Stimulated activated naive CD8-positive, alpha-beta T cell treated with anti-CD3 and anti-CD28 coated beads, Interleukin-15, Interleukin-2, amounts not matched to agents 100 ng/mL and 50 ng/mL, for 24 hours (primary cell): ENCODE measurements at regions not wholly inside any gene's neighbourhood (a gene's known extent, or its start where the extent isn't known, plus 50 kb on each side); places are given as distances from the start of the nearest gene placed in this dataset.
"Not testable (repeated sequence)": the region's sequence is repeated elsewhere in the genome, so short reads cannot be mapped to it uniquely, and the experiment has no call there.

ENCODE experiments used
- H3K27ac Mint-ChIP-seq: one replicate; pipeline ENCODE4 v1.8.0; 2021; ENCODE audit warnings: mild to moderate bottlenecking, mixed read lengths
- H3K27me3 Mint-ChIP-seq: one replicate; pipeline ENCODE4 v1.8.0; 2021; ENCODE audit warnings: mixed read lengths
- H3K36me3 Mint-ChIP-seq: one replicate; pipeline ENCODE4 v1.8.0; 2021; ENCODE audit warnings: low read depth, mixed read lengths
- H3K4me1 Mint-ChIP-seq: one replicate; pipeline ENCODE4 v1.8.0; 2021; ENCODE audit warnings: low read depth, mixed read lengths
- H3K4me3 Mint-ChIP-seq: one replicate; pipeline ENCODE4 v1.8.0; 2021; ENCODE audit warnings: mild to moderate bottlenecking, mixed read lengths
- H3K9me3 Mint-ChIP-seq: one replicate; pipeline ENCODE4 v1.8.0; 2021; ENCODE audit warnings: mixed read lengths

- Mint-ChIP-seq H3K27me3 (no peaks in the 10 kb centered on the region), H3K36me3 (no peaks in the 10 kb centered on the region), H3K9me3 (peaks cover 6% of the 10 kb centered on the region)
These were observed 933.5 kb downstream of the C4orf33 start for GRCh38 chr4:130029442-130029841.

GRCh38 chr4:130031858-130032257 is 935.9 kb downstream of the C4orf33 start:
- Mint-ChIP-seq H3K4me3 (no peak overlapping the region), H3K27me3 (no peaks in the 10 kb centered on the region), H3K4me1 (no peaks in the 10 kb centered on the region), H3K9me3 (peaks cover 6% of the 10 kb centered on the region), H3K36me3 (no peaks in the 10 kb centered on the region), H3K27ac (no peak overlapping the region)

More at GRCh38 chr4:130029442-130029841, 933.5 kb downstream of the C4orf33 start:
- Mint-ChIP-seq H3K27ac (no peak overlapping the region), H3K4me1 (no peaks in the 10 kb centered on the region), H3K4me3 (no peak overlapping the region)

GRCh38 chr4:130033657-130034056 is 937.7 kb downstream of the C4orf33 start:
- H3K27me3 Mint-ChIP-seq, H3K4me3 Mint-ChIP-seq, H3K4me1 Mint-ChIP-seq, H3K27ac Mint-ChIP-seq, H3K36me3 Mint-ChIP-seq: not testable (repeated sequence)
- H3K9me3 Mint-ChIP-seq, result peaks cover 10% of the 10 kb centered on the region

GRCh38 chr4:130034876-130035275 is 938.9 kb downstream of the C4orf33 start:
- no peak overlapping the region for H3K27ac Mint-ChIP-seq
- H3K4me1 Mint-ChIP-seq, result no peaks in the 10 kb centered on the region
- peaks cover 10% of the 10 kb centered on the region for H3K9me3 Mint-ChIP-seq
- H3K4me3 Mint-ChIP-seq, result no peak overlapping the region
- no peaks in the 10 kb centered on the region for H3K27me3 Mint-ChIP-seq
- H3K36me3 Mint-ChIP-seq, result no peaks in the 10 kb centered on the region

- no peak overlapping the region for H3K4me3 Mint-ChIP-seq
- H3K36me3 Mint-ChIP-seq, result no peaks in the 10 kb centered on the region
- no peaks in the 10 kb centered on the region for H3K4me1 Mint-ChIP-seq
- peaks cover 10% of the 10 kb centered on the region for H3K9me3 Mint-ChIP-seq
- H3K27me3 Mint-ChIP-seq, result no peaks in the 10 kb centered on the region
- H3K27ac Mint-ChIP-seq, result no peak overlapping the region
These were observed 939.4 kb downstream of the C4orf33 start for GRCh38 chr4:130035391-130035790.

GRCh38 chr4:130037866-130038265 is 941.9 kb downstream of the C4orf33 start:
- not testable (repeated sequence) for H3K9me3 Mint-ChIP-seq, H3K4me3 Mint-ChIP-seq, H3K27me3 Mint-ChIP-seq, H3K36me3 Mint-ChIP-seq, H3K27ac Mint-ChIP-seq, H3K4me1 Mint-ChIP-seq

GRCh38 chr4:130038540-130038939 is 942.6 kb downstream of the C4orf33 start:
- not testable (repeated sequence) for H3K36me3 Mint-ChIP-seq, H3K9me3 Mint-ChIP-seq, H3K4me3 Mint-ChIP-seq, H3K27ac Mint-ChIP-seq, H3K4me1 Mint-ChIP-seq, H3K27me3 Mint-ChIP-seq

- H3K27ac Mint-ChIP-seq, result no peak overlapping the region
- no peak overlapping the region for H3K4me3 Mint-ChIP-seq
- no peaks in the 10 kb centered on the region for H3K27me3 Mint-ChIP-seq
- no peaks in the 10 kb centered on the region for H3K4me1 Mint-ChIP-seq
- H3K9me3 Mint-ChIP-seq, result no peaks in the 10 kb centered on the region
- H3K36me3 Mint-ChIP-seq, result no peaks in the 10 kb centered on the region
These were observed 947.8 kb downstream of the C4orf33 start for GRCh38 chr4:130043732-130044160.

- Mint-ChIP-seq H3K27ac (no peak overlapping the region), H3K9me3 (no peaks in the 10 kb centered on the region), H3K36me3 (no peaks in the 10 kb centered on the region), H3K4me3 (no peak overlapping the region), H3K4me1 (no peaks in the 10 kb centered on the region), H3K27me3 (no peaks in the 10 kb centered on the region)
These were observed 949.0 kb downstream of the C4orf33 start for GRCh38 chr4:130044788-130045531.

- Mint-ChIP-seq H3K36me3 (no peaks in the 10 kb centered on the region), H3K4me1 (no peaks in the 10 kb centered on the region), H3K9me3 (peaks cover 17% of the 10 kb centered on the region), H3K4me3 (no peak overlapping the region), H3K27me3 (no peaks in the 10 kb centered on the region), H3K27ac (no peak overlapping the region)
These were observed 957.8 kb downstream of the C4orf33 start for GRCh38 chr4:130053723-130054122.

- H3K27me3 Mint-ChIP-seq, result no peaks in the 10 kb centered on the region
- H3K4me3 Mint-ChIP-seq, result no peak overlapping the region
These were observed 959.0 kb downstream of the C4orf33 start for GRCh38 chr4:130054908-130055307.

GRCh38 chr4:130056286-130056685 is 960.3 kb downstream of the C4orf33 start:
- H3K4me1 Mint-ChIP-seq, result no peaks in the 10 kb centered on the region
- H3K27ac Mint-ChIP-seq, result no peak overlapping the region
- no peak overlapping the region for H3K4me3 Mint-ChIP-seq
- H3K27me3 Mint-ChIP-seq, result no peaks in the 10 kb centered on the region
- H3K36me3 Mint-ChIP-seq, result no peaks in the 10 kb centered on the region
- H3K9me3 Mint-ChIP-seq, result peaks cover 15% of the 10 kb centered on the region

More at GRCh38 chr4:130054908-130055307, 959.0 kb downstream of the C4orf33 start:
- H3K9me3 Mint-ChIP-seq, result peaks cover 17% of the 10 kb centered on the region
- no peaks in the 10 kb centered on the region for H3K4me1 Mint-ChIP-seq
- H3K36me3 Mint-ChIP-seq, result no peaks in the 10 kb centered on the region
- no peak overlapping the region for H3K27ac Mint-ChIP-seq

- H3K4me1 Mint-ChIP-seq, result no peaks in the 10 kb centered on the region
- no peaks in the 10 kb centered on the region for H3K27me3 Mint-ChIP-seq
- H3K9me3 Mint-ChIP-seq, result peaks cover 4% of the 10 kb centered on the region
- H3K27ac Mint-ChIP-seq, result no peak overlapping the region
- no peak overlapping the region for H3K4me3 Mint-ChIP-seq
- no peaks in the 10 kb centered on the region for H3K36me3 Mint-ChIP-seq
These were observed 968.5 kb downstream of the C4orf33 start for GRCh38 chr4:130064471-130064870.

GRCh38 chr4:130067419-130067818 is 971.5 kb downstream of the C4orf33 start:
- Mint-ChIP-seq H3K36me3 (no peaks in the 10 kb centered on the region), H3K4me1 (no peaks in the 10 kb centered on the region), H3K4me3 (no peak overlapping the region), H3K27ac (no peak overlapping the region), H3K9me3 (no peaks in the 10 kb centered on the region), H3K27me3 (no peaks in the 10 kb centered on the region)

- Mint-ChIP-seq H3K4me1 (no peaks in the 10 kb centered on the region), H3K27me3 (no peaks in the 10 kb centered on the region), H3K4me3 (no peak overlapping the region), H3K9me3 (no peaks in the 10 kb centered on the region), H3K27ac (no peak overlapping the region), H3K36me3 (no peaks in the 10 kb centered on the region)
These were observed 972.1 kb downstream of the C4orf33 start for GRCh38 chr4:130068072-130068471.

- Mint-ChIP-seq H3K27ac (no peak overlapping the region), H3K27me3 (no peaks in the 10 kb centered on the region), H3K9me3 (no peaks in the 10 kb centered on the region), H3K4me3 (no peak overlapping the region), H3K36me3 (no peaks in the 10 kb centered on the region), H3K4me1 (no peaks in the 10 kb centered on the region)
These were observed 975.8 kb downstream of the C4orf33 start for GRCh38 chr4:130071746-130072145.
